Naive thymus-derived CD4-positive, alpha-beta T cell (primary cell): ENCODE measurements at regions not wholly inside any gene's neighbourhood (a gene's known extent, or its start where the extent isn't known, plus 50 kb on each side); places are given as distances from the start of the nearest gene placed in this dataset.

ENCODE experiments used
- ATAC-seq: fragments of 150-1000 bp; cut with Tn5 transposase; 2 replicates; pipeline ENCODE4 v1.10.0; 2021; ENCODE audit warnings: mild to moderate bottlenecking, moderate library complexity
- CTCF ChIA-PET: fragments of 350-600 bp; sonication (Branson Sonifier 250); formaldehyde crosslinking; loops from one replicate; lab custom pipeline; 2021; ENCODE audit warnings: antibody characterized with exemption; lab: Charles Lee
- POLR2A ChIA-PET: fragments of 350-600 bp; sonication (Branson Sonifier 250); formaldehyde crosslinking; loops from one replicate; lab custom pipeline; 2021; ENCODE audit warnings: antibody characterized with exemption, inconsistent platforms; lab: Charles Lee
- DNase-seq, 9 donors: peaks; one replicate each; pipeline versions ENCODE4 v3.0.0 to v3.0.0-alpha.2; 2020 to 2022; ENCODE audit warnings: mixed read lengths in 1 of 9
- H3K27ac ChIP-seq: one replicate; pipeline ENCODE4 v1.7.0; 2013; ENCODE audit warnings: mild to moderate bottlenecking, low read depth, low read length, moderate library complexity
- H3K27me3 ChIP-seq, 2 donors: one replicate each; pipeline ENCODE4 v1.7.0; 2013; ENCODE audit warnings: low read length in 2 of 2, mild to moderate bottlenecking in 2 of 2, moderate library complexity in 2 of 2; ENCODE audit not compliant: control insufficient read depth in 2 of 2, insufficient read depth in 2 of 2
- H3K36me3 ChIP-seq, 3 experiments: 1 replicate in 2 of 3; 2 replicates in 1 of 3; pipeline ENCODE4 v1.7.0; 2013; ENCODE audit warnings: low read length in 3 of 3, mild to moderate bottlenecking in 3 of 3, moderate library complexity in 1 of 3; ENCODE audit not compliant: insufficient read depth in 3 of 3, control insufficient read depth in 2 of 3
- H3K4me1 ChIP-seq, 2 donors: one replicate each; pipeline ENCODE4 v1.7.0; 2013; ENCODE audit warnings: low read length in 2 of 2, mild to moderate bottlenecking in 2 of 2, moderate library complexity in 1 of 2; ENCODE audit not compliant: control insufficient read depth in 2 of 2, insufficient read depth in 2 of 2
- H3K4me3 ChIP-seq: 2 replicates; pipeline ENCODE4 v1.7.0; 2013; ENCODE audit warnings: mild to moderate bottlenecking, low read length
- H3K9me3 ChIP-seq, 3 experiments: 1 replicate in 2 of 3; 2 replicates in 1 of 3; pipeline ENCODE4 v1.7.0; 2013; ENCODE audit warnings: low read length in 3 of 3; ENCODE audit not compliant: control insufficient read depth in 2 of 3
- H3K27ac Mint-ChIP-seq, 9 donors: one replicate each; pipeline ENCODE4 v1.8.0; 2020 to 2022; ENCODE audit warnings: mixed read lengths in 9 of 9, mild to moderate bottlenecking in 8 of 9, moderate library complexity in 5 of 9, inconsistent platforms in 2 of 9
- H3K27me3 Mint-ChIP-seq, 5 donors: one replicate each; pipeline ENCODE4 v1.8.0; 2021 to 2022; ENCODE audit warnings: mixed read lengths in 5 of 5, mild to moderate bottlenecking in 1 of 5
- H3K36me3 Mint-ChIP-seq, 5 donors: one replicate each; pipeline ENCODE4 v1.8.0; 2020 to 2022; ENCODE audit warnings: mixed read lengths in 5 of 5, mild to moderate bottlenecking in 3 of 5, inconsistent platforms in 1 of 5
- H3K4me1 Mint-ChIP-seq, 7 donors: one replicate each; pipeline ENCODE4 v1.8.0; 2020 to 2022; ENCODE audit warnings: mixed read lengths in 7 of 7, mild to moderate bottlenecking in 3 of 7, inconsistent platforms in 1 of 7
- H3K4me3 Mint-ChIP-seq, 10 donors: one replicate each; pipeline ENCODE4 v1.8.0; 2020 to 2022; ENCODE audit warnings: mild to moderate bottlenecking in 10 of 10, mixed read lengths in 10 of 10, moderate library complexity in 6 of 10, inconsistent platforms in 2 of 10
- H3K9me3 Mint-ChIP-seq, 11 donors: one replicate each; pipeline ENCODE4 v1.8.0; 2020 to 2022; ENCODE audit warnings: mixed read lengths in 11 of 11, mild to moderate bottlenecking in 4 of 11, inconsistent platforms in 1 of 11, moderate library complexity in 1 of 11
- intact Hi-C, 2 donors: fragments of 100-400 bp; cut with micrococcal nuclease; formaldehyde crosslinking; loops; one replicate each; pipeline ENCODE4 v1.15.1; 2023

DNA sequence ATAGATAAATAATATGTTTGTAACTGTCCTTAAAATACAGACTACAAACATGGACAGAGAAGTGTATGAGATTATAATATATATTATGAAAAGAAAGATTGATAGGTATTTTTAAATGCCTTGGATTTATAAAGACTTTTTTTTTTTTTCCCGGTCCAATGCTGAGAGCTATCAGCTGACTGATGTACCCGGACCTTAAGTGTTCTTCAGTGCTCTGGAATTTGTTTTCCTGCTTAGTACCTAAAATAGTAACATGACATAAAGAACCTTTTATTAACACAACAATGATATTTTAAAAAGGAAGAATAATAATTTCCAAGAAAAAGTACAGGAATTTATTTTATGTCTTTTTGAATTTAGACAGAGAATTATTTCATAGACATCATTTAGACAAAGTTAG, 795.5 kb upstream of the PCDH9 start:
- no peak overlapping the region for H3K27ac ChIP-seq
- Mint-ChIP-seq H3K4me1 (no peaks in the 10 kb centered on the region), H3K9me3 (peaks cover 0 to 14% (median 7%) of the 10 kb centered on the region in 11 donors), H3K36me3 (no peaks in the 10 kb centered on the region), H3K27me3 (no peaks in the 10 kb centered on the region), H3K27ac (no peak overlapping the region), H3K4me3 (no peak overlapping the region)
- POLR2A ChIA-PET = no interaction called here
- intact Hi-C loops = no loop called here
- DNase-seq (no peak), ATAC-seq (no peak)
- no peaks in the 10 kb centered on the region for H3K36me3 ChIP-seq
- CTCF ChIA-PET = no interaction called here
- H3K9me3 ChIP-seq = no peaks in the 10 kb centered on the region
- no peaks in the 10 kb centered on the region for H3K27me3 ChIP-seq
- no peaks in the 10 kb centered on the region for H3K4me1 ChIP-seq
- H3K4me3 ChIP-seq = no peak overlapping the region

DNA sequence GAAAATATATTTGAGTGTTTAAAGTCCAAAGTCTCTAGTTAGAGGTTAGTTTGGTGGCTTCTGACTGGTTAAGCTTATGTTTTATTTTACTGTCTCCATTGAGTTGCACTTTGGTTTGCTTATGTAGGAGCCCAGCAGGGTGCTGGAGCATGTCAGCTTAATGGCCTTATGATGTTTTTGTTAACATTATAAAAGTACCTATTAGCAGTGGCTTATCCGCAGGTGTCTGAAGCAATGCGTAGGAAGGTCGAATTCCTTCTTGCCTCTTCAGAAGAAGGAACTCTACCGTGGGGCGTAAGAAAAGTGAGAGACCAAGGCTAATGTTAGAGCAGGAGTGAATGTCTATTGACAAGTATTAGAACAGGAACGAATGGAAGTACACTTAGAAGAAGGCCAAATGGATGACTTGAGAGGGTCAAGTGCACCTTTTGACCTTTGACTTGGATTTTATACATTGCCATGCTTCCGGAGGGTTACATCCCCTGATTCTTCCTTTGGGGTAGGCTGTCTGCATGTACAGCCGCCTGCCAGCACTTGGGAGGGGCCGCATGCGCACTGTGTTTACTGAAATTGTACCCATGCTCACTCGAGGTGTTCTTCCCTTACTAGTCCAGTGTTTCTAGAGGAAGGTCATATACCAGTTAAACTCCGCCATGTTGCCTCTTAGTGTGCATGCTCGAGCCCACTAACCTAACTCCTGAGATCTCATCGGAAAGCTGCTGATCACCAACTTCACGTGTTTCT, 793.9 kb upstream of the PCDH9 start:
- Mint-ChIP-seq H3K27ac (no peak overlapping the region), H3K9me3 (peaks cover 0 to 11% (median 6%) of the 10 kb centered on the region in 11 donors), H3K27me3 (no peaks in the 10 kb centered on the region), H3K4me3 (no peak overlapping the region), H3K36me3 (no peaks in the 10 kb centered on the region), H3K4me1 (no peaks in the 10 kb centered on the region)
- DNase-seq = no peak
- Histone ChIP-seq H3K27me3 (no peaks in the 10 kb centered on the region), H3K4me3 (no peak overlapping the region), H3K9me3 (no peaks in the 10 kb centered on the region), H3K27ac (no peak overlapping the region), H3K36me3 (no peaks in the 10 kb centered on the region), H3K4me1 (no peaks in the 10 kb centered on the region)
- ChIA-PET CTCF (no interaction called here), POLR2A (no interaction called here)
- intact Hi-C loops = no loop called here
- no peak for ATAC-seq

DNA sequence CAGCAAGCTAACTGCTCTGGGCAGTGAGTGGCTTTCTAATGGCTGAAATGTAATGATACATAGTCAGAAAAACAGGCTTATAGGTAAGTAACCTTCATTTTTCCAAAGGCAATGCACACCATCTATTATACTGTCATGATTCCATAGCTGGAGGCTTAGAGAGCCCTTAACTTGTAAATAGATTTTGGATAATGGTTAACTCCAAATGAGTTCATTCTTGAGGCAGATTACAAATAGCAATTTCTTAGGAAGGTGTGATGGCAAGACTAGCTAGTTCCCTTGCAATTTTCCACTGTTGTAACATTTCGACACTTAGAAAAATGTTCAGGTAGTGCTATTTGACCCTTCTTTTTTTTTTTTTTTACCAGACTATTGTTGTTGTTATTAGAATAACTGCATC, 789.8 kb upstream of the PCDH9 start:
- ATAC-seq (no peak), DNase-seq (no peak)
- Mint-ChIP-seq H3K4me1 (no peaks in the 10 kb centered on the region), H3K4me3 (no peak overlapping the region), H3K36me3 (no peaks in the 10 kb centered on the region), H3K27me3 (no peaks in the 10 kb centered on the region), H3K27ac (no peak overlapping the region), H3K9me3 (peaks cover 0 to 14% (median 6%) of the 10 kb centered on the region in 11 donors)
- Histone ChIP-seq H3K27me3 (no peaks in the 10 kb centered on the region), H3K9me3 (no peaks in the 10 kb centered on the region), H3K27ac (no peak overlapping the region), H3K4me1 (no peaks in the 10 kb centered on the region), H3K4me3 (no peak overlapping the region), H3K36me3 (no peaks in the 10 kb centered on the region)
- intact Hi-C loops = no loop called here
- ChIA-PET CTCF (no interaction called here), POLR2A (no interaction called here)

DNA sequence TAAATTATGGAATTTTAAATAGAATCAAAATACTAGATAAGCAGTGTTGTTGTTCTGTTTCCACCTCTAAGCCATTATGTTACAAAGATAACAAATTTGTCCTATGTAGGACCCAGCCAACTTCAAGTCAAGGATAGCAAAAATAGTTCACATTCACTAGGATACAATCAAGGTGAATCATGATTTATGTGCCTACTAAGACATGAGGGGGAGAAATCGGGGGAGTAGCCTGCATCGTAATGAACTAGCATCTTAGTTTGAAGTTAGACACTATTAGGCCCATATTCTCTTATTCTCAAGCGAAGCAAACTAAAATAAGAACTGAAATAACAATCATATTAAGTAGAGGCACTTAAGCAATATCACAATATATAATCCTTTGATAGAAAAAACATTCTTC, 779.4 kb upstream of the PCDH9 start:
- CTCF ChIA-PET = no interaction called here
- no peaks in the 10 kb centered on the region for H3K36me3 ChIP-seq
- no peak for DNase-seq
- H3K4me1 ChIP-seq = no peaks in the 10 kb centered on the region
- Mint-ChIP-seq H3K36me3 (no peaks in the 10 kb centered on the region), H3K9me3 (peaks cover 0 to 27% (median 5%) of the 10 kb centered on the region in 11 donors), H3K4me3 (no peak overlapping the region), H3K27me3 (no peaks in the 10 kb centered on the region), H3K27ac (no peak overlapping the region), H3K4me1 (no peaks in the 10 kb centered on the region)
- H3K27me3 ChIP-seq = no peaks in the 10 kb centered on the region
- intact Hi-C loops = no loop called here
- POLR2A ChIA-PET = no interaction called here
- H3K4me3 ChIP-seq = no peak overlapping the region
- no peak overlapping the region for H3K27ac ChIP-seq
- no peak for ATAC-seq
- no peaks in the 10 kb centered on the region for H3K9me3 ChIP-seq

DNA sequence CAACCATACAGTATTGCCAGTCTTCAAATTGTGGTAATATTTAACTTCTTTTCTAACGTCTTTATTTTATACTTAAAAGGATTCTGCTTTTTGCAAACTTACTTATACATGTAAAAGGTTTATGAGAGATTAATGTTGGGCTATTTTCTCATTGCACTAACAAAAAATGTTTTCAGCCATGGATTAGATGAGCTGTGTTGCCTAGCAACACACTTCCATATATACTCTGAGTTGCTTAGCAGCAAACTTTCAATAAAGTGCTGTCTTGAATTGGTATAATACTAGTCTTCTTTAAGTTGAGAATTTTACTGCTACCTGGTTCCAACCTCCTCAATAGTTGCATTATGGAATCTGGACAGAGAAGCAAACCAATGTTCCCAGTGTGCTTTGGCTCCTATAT, 777.4 kb upstream of the PCDH9 start:
- Mint-ChIP-seq H3K4me1 (no peaks in the 10 kb centered on the region), H3K9me3 (peaks cover 0 to 34% (median 5%) of the 10 kb centered on the region in 11 donors)
- CTCF ChIA-PET = no interaction called here

DNA sequence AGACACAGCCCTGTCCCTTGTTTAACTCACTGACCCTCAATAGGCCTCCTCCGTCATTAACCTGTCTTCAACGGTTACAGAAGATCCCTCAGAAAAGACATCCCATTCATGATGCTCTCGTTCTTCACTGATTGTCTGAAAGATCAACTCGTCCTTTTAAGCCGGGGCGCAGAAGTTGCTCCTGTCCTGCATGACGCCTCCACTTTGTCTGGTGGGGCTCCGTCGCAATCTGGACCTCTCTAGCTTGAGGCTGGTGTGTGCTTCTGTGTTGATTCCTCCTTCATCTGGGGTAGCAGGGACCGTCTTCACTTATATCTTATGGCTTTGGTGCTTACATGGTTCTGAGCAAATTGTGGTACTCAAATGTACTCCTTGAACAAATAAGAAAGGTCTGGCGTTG, 766.0 kb upstream of the PCDH9 start:
- Mint-ChIP-seq H3K36me3 (no peaks in the 10 kb centered on the region), H3K27me3 (no peaks in the 10 kb centered on the region), H3K27ac (no peak overlapping the region), H3K9me3 (peaks cover 3 to 15% (median 7%) of the 10 kb centered on the region in 11 donors), H3K4me3 (no peak overlapping the region), H3K4me1 (no peaks in the 10 kb centered on the region)
- Histone ChIP-seq H3K27me3 (no peaks in the 10 kb centered on the region), H3K9me3 (no peaks in the 10 kb centered on the region), H3K4me1 (no peaks in the 10 kb centered on the region), H3K4me3 (no peak overlapping the region), H3K36me3 (no peaks in the 10 kb centered on the region), H3K27ac (no peak overlapping the region)
- ChIA-PET POLR2A (no interaction called here), CTCF (no interaction called here)
- ATAC-seq (no peak), DNase-seq (no peak)
- intact Hi-C loops = no loop called here

More for the DNA sequence above, 777.4 kb upstream of the PCDH9 start:
- no peak for DNase-seq
- no peaks in the 10 kb centered on the region for H3K27me3 Mint-ChIP-seq
- no peaks in the 10 kb centered on the region for H3K36me3 Mint-ChIP-seq
- Histone ChIP-seq H3K4me1 (no peaks in the 10 kb centered on the region), H3K9me3 (no peaks in the 10 kb centered on the region), H3K27me3 (no peaks in the 10 kb centered on the region), H3K36me3 (no peaks in the 10 kb centered on the region), H3K27ac (no peak overlapping the region), H3K4me3 (no peak overlapping the region)
- intact Hi-C loops = no loop called here
- no peak for ATAC-seq
- POLR2A ChIA-PET = no interaction called here
- H3K27ac Mint-ChIP-seq = no peak overlapping the region
- no peak overlapping the region for H3K4me3 Mint-ChIP-seq

DNA sequence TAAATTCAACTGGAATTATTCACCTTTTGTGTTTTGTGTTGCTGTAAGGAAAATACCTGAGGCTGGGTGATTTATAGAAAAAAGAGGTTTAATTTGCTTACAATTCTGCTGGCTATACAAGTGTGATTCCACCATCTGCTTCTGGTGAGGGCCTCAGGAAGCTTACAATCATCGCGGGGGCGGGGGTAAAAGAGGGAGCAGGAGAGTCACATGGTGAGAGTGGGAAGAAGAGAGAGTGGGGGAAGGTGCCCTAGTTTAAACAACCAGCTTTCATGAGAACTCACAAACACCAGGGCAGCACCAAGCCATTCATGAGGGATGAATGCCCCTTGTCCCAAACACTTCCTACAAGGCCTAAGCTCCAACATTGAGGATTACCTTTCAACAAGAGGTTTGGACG, 760.7 kb upstream of the PCDH9 start:
- no peaks in the 10 kb centered on the region for H3K4me1 Mint-ChIP-seq
- Histone ChIP-seq H3K4me1 (no peaks in the 10 kb centered on the region), H3K9me3 (no peaks in the 10 kb centered on the region), H3K4me3 (no peak overlapping the region), H3K27ac (no peak overlapping the region), H3K27me3 (no peaks in the 10 kb centered on the region), H3K36me3 (no peaks in the 10 kb centered on the region)
- DNase-seq (no peak), ATAC-seq (no peak)
- intact Hi-C loops = no loop called here
- no peaks in the 10 kb centered on the region for H3K27me3 Mint-ChIP-seq
- H3K4me3 Mint-ChIP-seq = no peak overlapping the region
- ChIA-PET POLR2A (no interaction called here), CTCF (no interaction called here)
- peaks cover 0 to 28% (median 6%) of the 10 kb centered on the region in 11 donors for H3K9me3 Mint-ChIP-seq
- no peak overlapping the region for H3K27ac Mint-ChIP-seq
- H3K36me3 Mint-ChIP-seq = no peaks in the 10 kb centered on the region
